ENCODE measurements at regions not wholly inside any gene's neighbourhood (a gene's known extent, or its start where the extent isn't known, plus 50 kb on each side); places are given as distances from the start of the nearest gene placed in this dataset.

DNA sequence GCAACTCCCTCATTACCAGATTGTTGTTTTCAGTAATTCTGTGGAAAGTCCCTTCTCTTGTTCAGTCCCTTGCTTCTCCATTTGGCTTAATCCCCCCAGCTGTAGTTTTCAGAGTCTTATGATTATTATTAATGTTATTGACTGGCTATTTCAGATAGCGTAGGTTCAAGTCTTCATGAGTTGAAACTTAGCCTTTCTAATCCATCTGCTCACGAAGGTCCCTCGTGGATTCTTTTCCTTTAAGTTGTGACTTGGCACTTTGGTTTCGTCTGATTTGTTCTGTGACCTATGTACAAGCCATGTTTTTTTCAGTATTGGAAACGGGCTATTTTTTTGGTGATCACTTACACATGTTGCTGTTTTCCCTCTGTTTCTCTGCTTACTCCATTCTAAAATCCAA is 260.3 kb downstream of the TMEM167A start:
- DNase-seq (ENCODE audit: low spot score): no peak
- WGBS (ENCODE audit: low lambda C conversion rate): 16% methylated on average over 5 of the region's 5 CpGs
- TF ChIP-seq, protein P1, sequence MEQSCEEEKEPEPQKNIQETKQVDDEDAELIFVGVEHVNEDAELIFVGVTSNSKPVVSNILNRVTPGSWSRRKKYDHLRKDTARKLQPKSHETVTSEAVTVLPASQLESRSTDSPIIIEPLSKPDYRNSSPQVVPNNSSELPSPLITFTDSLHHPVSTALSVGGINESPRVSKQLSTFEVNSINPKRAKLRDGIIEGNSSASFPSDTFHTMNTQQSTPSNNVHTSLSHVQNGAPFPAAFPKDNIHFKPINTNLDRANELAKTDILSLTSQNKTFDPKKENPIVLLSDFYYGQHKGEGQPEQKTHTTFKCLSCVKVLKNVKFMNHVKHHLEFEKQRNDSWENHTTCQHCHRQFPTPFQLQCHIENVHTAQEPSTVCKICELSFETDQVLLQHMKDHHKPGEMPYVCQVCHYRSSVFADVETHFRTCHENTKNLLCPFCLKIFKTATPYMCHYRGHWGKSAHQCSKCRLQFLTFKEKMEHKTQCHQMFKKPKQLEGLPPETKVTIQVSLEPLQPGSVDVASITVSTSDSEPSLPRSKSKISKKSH (CRISPR knock-in tag; IDR thresholded peaks at IDR 0.05; ENCODE audit: borderline replicate concordance): no peak
- TF ChIP-seq STAT5B (CRISPR knock-in tag; IDR thresholded peaks at IDR 0.05): no peak
- TF ChIP-seq ADNP (CRISPR knock-in tag; IDR thresholded peaks at IDR 0.05): no peak
- TF ChIP-seq, protein P2, sequence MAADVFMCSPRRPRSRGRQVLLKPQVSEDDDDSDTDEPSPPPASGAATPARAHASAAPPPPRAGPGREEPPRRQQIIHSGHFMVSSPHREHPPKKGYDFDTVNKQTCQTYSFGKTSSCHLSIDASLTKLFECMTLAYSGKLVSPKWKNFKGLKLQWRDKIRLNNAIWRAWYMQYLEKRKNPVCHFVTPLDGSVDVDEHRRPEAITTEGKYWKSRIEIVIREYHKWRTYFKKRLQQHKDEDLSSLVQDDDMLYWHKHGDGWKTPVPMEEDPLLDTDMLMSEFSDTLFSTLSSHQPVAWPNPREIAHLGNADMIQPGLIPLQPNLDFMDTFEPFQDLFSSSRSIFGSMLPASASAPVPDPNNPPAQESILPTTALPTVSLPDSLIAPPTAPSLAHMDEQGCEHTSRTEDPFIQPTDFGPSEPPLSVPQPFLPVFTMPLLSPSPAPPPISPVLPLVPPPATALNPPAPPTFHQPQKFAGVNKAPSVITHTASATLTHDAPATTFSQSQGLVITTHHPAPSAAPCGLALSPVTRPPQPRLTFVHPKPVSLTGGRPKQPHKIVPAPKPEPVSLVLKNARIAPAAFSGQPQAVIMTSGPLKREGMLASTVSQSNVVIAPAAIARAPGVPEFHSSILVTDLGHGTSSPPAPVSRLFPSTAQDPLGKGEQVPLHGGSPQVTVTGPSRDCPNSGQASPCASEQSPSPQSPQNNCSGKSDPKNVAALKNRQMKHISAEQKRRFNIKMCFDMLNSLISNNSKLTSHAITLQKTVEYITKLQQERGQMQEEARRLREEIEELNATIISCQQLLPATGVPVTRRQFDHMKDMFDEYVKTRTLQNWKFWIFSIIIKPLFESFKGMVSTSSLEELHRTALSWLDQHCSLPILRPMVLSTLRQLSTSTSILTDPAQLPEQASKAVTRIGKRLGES (CRISPR knock-in tag; IDR thresholded peaks at IDR 0.05; ENCODE audit: borderline replicate concordance): no peak
- no peak for TF ChIP-seq FOXP4 (CRISPR knock-in tag; IDR thresholded peaks at IDR 0.05)
- TF ChIP-seq NRL (CRISPR knock-in tag; IDR thresholded peaks at IDR 0.05; ENCODE audit: borderline replicate concordance): no peak
- no peak for TF ChIP-seq ZNF232 (CRISPR knock-in tag; IDR thresholded peaks at IDR 0.05; ENCODE audit: borderline replicate concordance)
- no peak for TF ChIP-seq PRMT3 (CRISPR knock-in tag; IDR thresholded peaks at IDR 0.05; ENCODE audit: borderline replicate concordance, low read depth)
- no peak for TF ChIP-seq ZSCAN22 (CRISPR knock-in tag; IDR thresholded peaks at IDR 0.05)
- TF ChIP-seq ZNF3 (CRISPR knock-in tag; IDR thresholded peaks at IDR 0.05): no peak
- no peak for TF ChIP-seq ZSCAN21 (CRISPR knock-in tag; IDR thresholded peaks at IDR 0.05; ENCODE audit: borderline replicate concordance)
- Histone ChIP-seq H3K4me1 (ENCODE audit: insufficient read depth, low read length) (no peaks in the 10 kb centered on the region), H2AFZ (ENCODE audit: low read length) (no peak overlapping the region), H3K9ac (ENCODE audit: insufficient read depth, low read depth, low read length) (no peak overlapping the region), H3K9me3 (ENCODE audit: low read length) (no peaks in the 10 kb centered on the region), H4K20me1 (ENCODE audit: insufficient read depth, low read length) (no peaks in the 10 kb centered on the region), H3K36me3 (replicated peaks in 1 of 2; ENCODE audit: control insufficient read depth in 1 of 2, insufficient read depth in 2 of 2, low read length in 2 of 2) (no peaks in the 10 kb centered on the region), H3K79me2 (ENCODE audit: insufficient read depth, low read length) (no peaks in the 10 kb centered on the region), H3K4me2 (ENCODE audit: low read depth, low read length) (no peak overlapping the region), H3K27ac (ENCODE audit: extremely low read length, insufficient read depth, low read length) (no peak overlapping the region), H3K27me3 (ENCODE audit: control insufficient read depth in 1 of 2, insufficient read depth in 2 of 2, low read length in 2 of 2) (peaks cover 0 to 7% of the 10 kb centered on the region in 2 experiments; a peak in 1 of 5 replicates), H3K4me3 (replicated peaks in 1 of 3; ENCODE audit: insufficient read depth in 1 of 3, low read depth in 2 of 3, low read length in 3 of 3) (no peak overlapping the region)
- BruUV-seq (replicated peaks): no TSS peak
- ChIA-PET CTCF (ENCODE audit: low intra/inter-chr PET ratio, low total read pairs) (no interaction called here), POLR2A (no interaction called here)
- intact Hi-C loops (cut with micrococcal nuclease; ENCODE audit: unreplicated experiment) (no loop called here), in situ Hi-C loops (cut with HindIII; ENCODE audit: extremely low pct_ligation_motif_present, low pct_unique_long_range_greater_than_20kb) (no loop called here)
- ATAC-seq: no peak
- no peak for FAIRE-seq

Data from HepG2 (cell line).